ENCODE measurements at regions not wholly inside any gene's neighbourhood (a gene's known extent, or its start where the extent isn't known, plus 50 kb on each side); places are given as distances from the start of the nearest gene placed in this dataset.

DNA sequence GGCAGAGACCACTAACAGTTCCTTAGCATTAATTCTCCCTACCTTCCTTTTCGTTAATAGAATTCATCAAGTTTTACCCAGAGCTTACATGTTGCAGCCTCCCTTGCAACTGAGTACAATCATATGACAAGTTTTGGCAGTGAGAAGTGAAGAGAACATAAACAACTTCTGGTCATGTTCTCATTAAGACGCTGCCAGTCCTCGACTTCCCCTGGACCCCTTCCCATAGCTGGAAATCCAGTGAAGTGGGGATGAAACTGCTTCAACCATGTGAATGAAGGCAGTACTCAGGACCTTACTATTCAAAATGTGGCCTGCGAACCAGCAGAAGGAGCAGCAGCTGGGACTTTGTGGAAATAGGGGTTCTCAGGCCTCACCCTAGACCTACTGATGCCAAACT is 133.9 kb downstream of the SPTSSA start:
- H3K9me3 ChIP-seq (replicated peaks; ENCODE audit: control insufficient read depth, insufficient read depth, low read depth, low read length) = no peaks in the 10 kb centered on the region
- no peaks in the 10 kb centered on the region for H3K9me1 ChIP-seq (ENCODE audit: control insufficient read depth, insufficient read depth, low read length)
- no peak overlapping the region for H2AFZ ChIP-seq (ENCODE audit: low read depth, low read length)
- no peaks in the 10 kb centered on the region for H4K20me1 ChIP-seq (replicated peaks; ENCODE audit: control insufficient read depth, insufficient read depth, low read length)
- H3K9ac ChIP-seq (ENCODE audit: insufficient read depth in 1 of 2, low read depth in 2 of 2, low read length in 2 of 2) = no peak overlapping the region
- WGBS (ENCODE audit: insufficient coverage, low coverage, missing lambda C conversion rate) = 0% methylated on average over 4 of the region's 4 CpGs
- DNase-seq (ENCODE audit: extremely low read depth in 1 of 4, low spot score in 3 of 4) (no peak), ATAC-seq (no peak), FAIRE-seq (no peak)
- no peaks in the 10 kb centered on the region for H3K79me2 ChIP-seq (ENCODE audit: control insufficient read depth, insufficient read depth, low read length)
- no TSS peak for BruUV-seq (replicated peaks)
- H3K36me3 ChIP-seq (ENCODE audit: control insufficient read depth, insufficient read depth, low read length) = no peaks in the 10 kb centered on the region
- ChIA-PET CTCF (ENCODE audit: low intra/inter-chr PET ratio) (no interaction called here), POLR2A (no interaction called here)
- intact Hi-C loops (cut with micrococcal nuclease) = no loop called here
- no peaks in the 10 kb centered on the region for H3K27me3 ChIP-seq (ENCODE audit: control insufficient read depth in 2 of 2, insufficient read depth in 2 of 2, low read length in 2 of 2)
- H3K4me1 ChIP-seq (replicated peaks in 1 of 2; ENCODE audit: control insufficient read depth in 2 of 2, insufficient read depth in 2 of 2, low read length in 2 of 2) = no peaks in the 10 kb centered on the region; a peak in 1 of 5 replicates
- TF ChIP-seq SNRNP70 (optimal IDR thresholded peaks at IDR 0.05; ENCODE audit: low read depth, low read length) = no peak
- TF ChIP-seq NCOA4 (IDR thresholded peaks at IDR 0.05; ENCODE audit: partially characterized antibody) = no peak
- no peak for TF ChIP-seq CAMTA2 (CRISPR knock-in tag; conservative IDR thresholded peaks at IDR 0.05)
- TF ChIP-seq CBFA2T3 (IDR thresholded peaks at IDR 0.05) = no peak
- TF ChIP-seq, protein P1, sequence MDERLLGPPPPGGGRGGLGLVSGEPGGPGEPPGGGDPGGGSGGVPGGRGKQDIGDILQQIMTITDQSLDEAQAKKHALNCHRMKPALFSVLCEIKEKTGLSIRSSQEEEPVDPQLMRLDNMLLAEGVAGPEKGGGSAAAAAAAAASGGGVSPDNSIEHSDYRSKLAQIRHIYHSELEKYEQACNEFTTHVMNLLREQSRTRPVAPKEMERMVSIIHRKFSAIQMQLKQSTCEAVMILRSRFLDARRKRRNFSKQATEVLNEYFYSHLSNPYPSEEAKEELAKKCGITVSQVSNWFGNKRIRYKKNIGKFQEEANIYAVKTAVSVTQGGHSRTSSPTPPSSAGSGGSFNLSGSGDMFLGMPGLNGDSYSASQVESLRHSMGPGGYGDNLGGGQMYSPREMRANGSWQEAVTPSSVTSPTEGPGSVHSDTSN (CRISPR knock-in tag; IDR thresholded peaks at IDR 0.05; ENCODE audit: low read depth) = no peak
- TF ChIP-seq, protein P1 (tag; conservative IDR thresholded peaks at IDR 0.05; ENCODE audit: low read depth) = no peak
- TF ChIP-seq, protein P2, sequence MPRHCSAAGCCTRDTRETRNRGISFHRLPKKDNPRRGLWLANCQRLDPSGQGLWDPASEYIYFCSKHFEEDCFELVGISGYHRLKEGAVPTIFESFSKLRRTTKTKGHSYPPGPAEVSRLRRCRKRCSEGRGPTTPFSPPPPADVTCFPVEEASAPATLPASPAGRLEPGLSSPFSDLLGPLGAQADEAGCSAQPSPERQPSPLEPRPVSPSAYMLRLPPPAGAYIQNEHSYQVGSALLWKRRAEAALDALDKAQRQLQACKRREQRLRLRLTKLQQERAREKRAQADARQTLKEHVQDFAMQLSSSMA (CRISPR knock-in tag; IDR thresholded peaks at IDR 0.05) = no peak
- no peak for TF ChIP-seq ZNF384 (IDR thresholded peaks at IDR 0.05; ENCODE audit: low read depth, low read length)
- TF ChIP-seq, protein P3, sequence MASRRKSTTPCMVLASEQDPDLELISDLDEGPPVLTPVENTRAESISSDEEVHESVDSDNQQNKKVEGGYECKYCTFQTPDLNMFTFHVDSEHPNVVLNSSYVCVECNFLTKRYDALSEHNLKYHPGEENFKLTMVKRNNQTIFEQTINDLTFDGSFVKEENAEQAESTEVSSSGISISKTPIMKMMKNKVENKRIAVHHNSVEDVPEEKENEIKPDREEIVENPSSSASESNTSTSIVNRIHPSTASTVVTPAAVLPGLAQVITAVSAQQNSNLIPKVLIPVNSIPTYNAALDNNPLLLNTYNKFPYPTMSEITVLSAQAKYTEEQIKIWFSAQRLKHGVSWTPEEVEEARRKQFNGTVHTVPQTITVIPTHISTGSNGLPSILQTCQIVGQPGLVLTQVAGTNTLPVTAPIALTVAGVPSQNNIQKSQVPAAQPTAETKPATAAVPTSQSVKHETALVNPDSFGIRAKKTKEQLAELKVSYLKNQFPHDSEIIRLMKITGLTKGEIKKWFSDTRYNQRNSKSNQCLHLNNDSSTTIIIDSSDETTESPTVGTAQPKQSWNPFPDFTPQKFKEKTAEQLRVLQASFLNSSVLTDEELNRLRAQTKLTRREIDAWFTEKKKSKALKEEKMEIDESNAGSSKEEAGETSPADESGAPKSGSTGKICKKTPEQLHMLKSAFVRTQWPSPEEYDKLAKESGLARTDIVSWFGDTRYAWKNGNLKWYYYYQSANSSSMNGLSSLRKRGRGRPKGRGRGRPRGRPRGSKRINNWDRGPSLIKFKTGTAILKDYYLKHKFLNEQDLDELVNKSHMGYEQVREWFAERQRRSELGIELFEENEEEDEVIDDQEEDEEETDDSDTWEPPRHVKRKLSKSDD (conservative IDR thresholded peaks at IDR 0.05; ENCODE audit: low read length) = no peak
- TF ChIP-seq ARNT (IDR thresholded peaks at IDR 0.05) = no peak
- TF ChIP-seq CSDE1 (IDR thresholded peaks at IDR 0.05) = no peak
- no peak overlapping the region for H3K4me2 ChIP-seq (ENCODE audit: insufficient read depth, low read length)
- H3K27ac ChIP-seq (ENCODE audit: extremely low read depth, low read depth, low read length) = no peak overlapping the region
- H3K4me3 ChIP-seq = no peak overlapping the region
- in situ Hi-C loops (cut with MboI) = loop anchor here (10.0 to 25.0 kb wide), 2 partner anchors 1084 to 1753 kb away; partner anchors contain the start of gene NFKBIA

Measured in K562 (cell line).